ENCODE measurements at regions not wholly inside any gene's neighbourhood (a gene's known extent, or its start where the extent isn't known, plus 50 kb on each side); places are given as distances from the start of the nearest gene placed in this dataset.

- TF ChIP-seq, protein P1, sequence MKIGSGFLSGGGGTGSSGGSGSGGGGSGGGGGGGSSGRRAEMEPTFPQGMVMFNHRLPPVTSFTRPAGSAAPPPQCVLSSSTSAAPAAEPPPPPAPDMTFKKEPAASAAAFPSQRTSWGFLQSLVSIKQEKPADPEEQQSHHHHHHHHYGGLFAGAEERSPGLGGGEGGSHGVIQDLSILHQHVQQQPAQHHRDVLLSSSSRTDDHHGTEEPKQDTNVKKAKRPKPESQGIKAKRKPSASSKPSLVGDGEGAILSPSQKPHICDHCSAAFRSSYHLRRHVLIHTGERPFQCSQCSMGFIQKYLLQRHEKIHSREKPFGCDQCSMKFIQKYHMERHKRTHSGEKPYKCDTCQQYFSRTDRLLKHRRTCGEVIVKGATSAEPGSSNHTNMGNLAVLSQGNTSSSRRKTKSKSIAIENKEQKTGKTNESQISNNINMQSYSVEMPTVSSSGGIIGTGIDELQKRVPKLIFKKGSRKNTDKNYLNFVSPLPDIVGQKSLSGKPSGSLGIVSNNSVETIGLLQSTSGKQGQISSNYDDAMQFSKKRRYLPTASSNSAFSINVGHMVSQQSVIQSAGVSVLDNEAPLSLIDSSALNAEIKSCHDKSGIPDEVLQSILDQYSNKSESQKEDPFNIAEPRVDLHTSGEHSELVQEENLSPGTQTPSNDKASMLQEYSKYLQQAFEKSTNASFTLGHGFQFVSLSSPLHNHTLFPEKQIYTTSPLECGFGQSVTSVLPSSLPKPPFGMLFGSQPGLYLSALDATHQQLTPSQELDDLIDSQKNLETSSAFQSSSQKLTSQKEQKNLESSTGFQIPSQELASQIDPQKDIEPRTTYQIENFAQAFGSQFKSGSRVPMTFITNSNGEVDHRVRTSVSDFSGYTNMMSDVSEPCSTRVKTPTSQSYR (CRISPR knock-in tag; IDR thresholded peaks at IDR 0.05): no peak
- TF ChIP-seq RELA (CRISPR knock-in tag; IDR thresholded peaks at IDR 0.05; ENCODE audit: borderline replicate concordance): no peak
- TF ChIP-seq, protein P2, sequence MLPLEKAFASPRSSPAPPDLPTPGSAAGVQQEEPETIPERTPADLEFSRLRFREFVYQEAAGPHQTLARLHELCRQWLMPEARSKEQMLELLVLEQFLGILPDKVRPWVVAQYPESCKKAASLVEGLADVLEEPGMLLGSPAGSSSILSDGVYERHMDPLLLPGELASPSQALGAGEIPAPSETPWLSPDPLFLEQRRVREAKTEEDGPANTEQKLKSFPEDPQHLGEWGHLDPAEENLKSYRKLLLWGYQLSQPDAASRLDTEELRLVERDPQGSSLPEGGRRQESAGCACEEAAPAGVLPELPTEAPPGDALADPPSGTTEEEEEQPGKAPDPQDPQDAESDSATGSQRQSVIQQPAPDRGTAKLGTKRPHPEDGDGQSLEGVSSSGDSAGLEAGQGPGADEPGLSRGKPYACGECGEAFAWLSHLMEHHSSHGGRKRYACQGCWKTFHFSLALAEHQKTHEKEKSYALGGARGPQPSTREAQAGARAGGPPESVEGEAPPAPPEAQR (CRISPR knock-in tag; IDR thresholded peaks at IDR 0.05): no peak
- TF ChIP-seq, protein P3, sequence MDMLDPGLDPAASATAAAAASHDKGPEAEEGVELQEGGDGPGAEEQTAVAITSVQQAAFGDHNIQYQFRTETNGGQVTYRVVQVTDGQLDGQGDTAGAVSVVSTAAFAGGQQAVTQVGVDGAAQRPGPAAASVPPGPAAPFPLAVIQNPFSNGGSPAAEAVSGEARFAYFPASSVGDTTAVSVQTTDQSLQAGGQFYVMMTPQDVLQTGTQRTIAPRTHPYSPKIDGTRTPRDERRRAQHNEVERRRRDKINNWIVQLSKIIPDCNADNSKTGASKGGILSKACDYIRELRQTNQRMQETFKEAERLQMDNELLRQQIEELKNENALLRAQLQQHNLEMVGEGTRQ (CRISPR knock-in tag; IDR thresholded peaks at IDR 0.05): no peak
- TF ChIP-seq ZBTB21 (CRISPR knock-in tag; IDR thresholded peaks at IDR 0.05; ENCODE audit: borderline replicate concordance): no peak
- no peak for TF ChIP-seq SP1 (CRISPR knock-in tag; conservative IDR thresholded peaks at IDR 0.05)
- no peak for TF ChIP-seq JUN (CRISPR knock-in tag; IDR thresholded peaks at IDR 0.05)
- TF ChIP-seq CTCF (IDR thresholded peaks at IDR 0.05): no peak
These were observed 904.6 kb downstream of the PDCD6IP start for GRCh38 chr3:34703053-34703452.

All from WTC11 (cell line).